ENCODE measurements at regions not wholly inside any gene's neighbourhood (a gene's known extent, or its start where the extent isn't known, plus 50 kb on each side); places are given as distances from the start of the nearest gene placed in this dataset.
"Not testable (repeated sequence)": the region's sequence is repeated elsewhere in the genome, so short reads cannot be mapped to it uniquely, and the experiment has no call there.

- Histone ChIP-seq H3K9ac (ENCODE audit: low read length) (no peak overlapping the region), H3K4me3 (ENCODE audit: low read depth, low read length) (no peak overlapping the region), H3K27me3 (ENCODE audit: control insufficient read depth, insufficient read depth, low read length) (no peaks in the 10 kb centered on the region), H3K36me3 (ENCODE audit: control insufficient read depth, insufficient read depth, low read length) (no peaks in the 10 kb centered on the region), H3K27ac (ENCODE audit: low read depth, low read length) (no peak overlapping the region), H3K9me3 (ENCODE audit: control insufficient read depth, insufficient read depth, low read depth, low read length) (no peaks in the 10 kb centered on the region), H3K4me1 (ENCODE audit: control insufficient read depth, insufficient read depth, low read length) (no peaks in the 10 kb centered on the region)
These were observed 154.5 kb upstream of the SATB1 start for GRCh38 chr3:18579661-18580060.

DNA sequence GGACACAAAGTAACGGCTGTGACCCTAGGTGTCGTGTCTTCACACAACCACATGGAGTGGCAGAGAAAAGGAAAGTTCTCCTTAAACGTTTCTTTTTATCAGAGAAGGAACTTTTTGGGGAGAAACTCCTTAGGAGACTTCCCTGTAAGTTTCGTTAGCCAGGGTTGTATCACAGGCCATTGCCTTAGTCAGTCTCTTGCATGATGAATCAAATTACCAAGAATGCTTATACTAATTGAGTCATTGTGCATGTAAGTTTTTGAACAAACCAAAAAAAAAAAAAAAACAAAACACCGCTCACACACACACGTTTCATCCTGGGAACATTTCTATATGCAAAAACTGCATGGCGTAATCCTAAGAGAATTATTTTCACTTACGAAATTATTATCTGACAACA is 150.4 kb upstream of the SATB1 start:
- no peaks in the 10 kb centered on the region for H3K36me3 ChIP-seq (ENCODE audit: control insufficient read depth, insufficient read depth, low read length)
- no peak overlapping the region for H3K4me3 ChIP-seq (ENCODE audit: low read depth, low read length)
- H3K27me3 ChIP-seq (ENCODE audit: control insufficient read depth, insufficient read depth, low read length): no peaks in the 10 kb centered on the region
- no peak overlapping the region for H3K9ac ChIP-seq (ENCODE audit: low read length)
- H3K9me3 ChIP-seq (ENCODE audit: control insufficient read depth, insufficient read depth, low read depth, low read length): no peaks in the 10 kb centered on the region
- no peak overlapping the region for H3K27ac ChIP-seq (ENCODE audit: low read depth, low read length)
- no peaks in the 10 kb centered on the region for H3K4me1 ChIP-seq (ENCODE audit: control insufficient read depth, insufficient read depth, low read length)

GRCh38 chr3:18572809-18573208 is 147.7 kb upstream of the SATB1 start:
- H3K4me3 ChIP-seq (ENCODE audit: low read depth, low read length): no peak overlapping the region
- H3K36me3 ChIP-seq (ENCODE audit: control insufficient read depth, insufficient read depth, low read length): no peaks in the 10 kb centered on the region
- H3K9me3 ChIP-seq (ENCODE audit: control insufficient read depth, insufficient read depth, low read depth, low read length): no peaks in the 10 kb centered on the region
- no peaks in the 10 kb centered on the region for H3K27me3 ChIP-seq (ENCODE audit: control insufficient read depth, insufficient read depth, low read length)
- 0 out of 2 replicates have a peak, but pooled peaks cover 3% of the 10 kb centered on the region for H3K4me1 ChIP-seq (ENCODE audit: control insufficient read depth, insufficient read depth, low read length)
- no peak overlapping the region for H3K9ac ChIP-seq (ENCODE audit: low read length)
- no peak overlapping the region for H3K27ac ChIP-seq (ENCODE audit: low read depth, low read length)

- peaks cover 10% of the 10 kb centered on the region; the same call in 1 of the 2 replicates for H3K4me1 ChIP-seq (ENCODE audit: control insufficient read depth, insufficient read depth, low read length)
- no peak overlapping the region for H3K9ac ChIP-seq (ENCODE audit: low read length)
- H3K36me3 ChIP-seq (ENCODE audit: control insufficient read depth, insufficient read depth, low read length): no peaks in the 10 kb centered on the region
- H3K4me3 ChIP-seq (ENCODE audit: low read depth, low read length): no peak overlapping the region
- no peaks in the 10 kb centered on the region for H3K9me3 ChIP-seq (ENCODE audit: control insufficient read depth, insufficient read depth, low read depth, low read length)
- H3K27me3 ChIP-seq (ENCODE audit: control insufficient read depth, insufficient read depth, low read length): no peaks in the 10 kb centered on the region
- H3K27ac ChIP-seq (ENCODE audit: low read depth, low read length): no peak overlapping the region
These were observed 142.2 kb upstream of the SATB1 start for GRCh38 chr3:18567293-18567692.

DNA sequence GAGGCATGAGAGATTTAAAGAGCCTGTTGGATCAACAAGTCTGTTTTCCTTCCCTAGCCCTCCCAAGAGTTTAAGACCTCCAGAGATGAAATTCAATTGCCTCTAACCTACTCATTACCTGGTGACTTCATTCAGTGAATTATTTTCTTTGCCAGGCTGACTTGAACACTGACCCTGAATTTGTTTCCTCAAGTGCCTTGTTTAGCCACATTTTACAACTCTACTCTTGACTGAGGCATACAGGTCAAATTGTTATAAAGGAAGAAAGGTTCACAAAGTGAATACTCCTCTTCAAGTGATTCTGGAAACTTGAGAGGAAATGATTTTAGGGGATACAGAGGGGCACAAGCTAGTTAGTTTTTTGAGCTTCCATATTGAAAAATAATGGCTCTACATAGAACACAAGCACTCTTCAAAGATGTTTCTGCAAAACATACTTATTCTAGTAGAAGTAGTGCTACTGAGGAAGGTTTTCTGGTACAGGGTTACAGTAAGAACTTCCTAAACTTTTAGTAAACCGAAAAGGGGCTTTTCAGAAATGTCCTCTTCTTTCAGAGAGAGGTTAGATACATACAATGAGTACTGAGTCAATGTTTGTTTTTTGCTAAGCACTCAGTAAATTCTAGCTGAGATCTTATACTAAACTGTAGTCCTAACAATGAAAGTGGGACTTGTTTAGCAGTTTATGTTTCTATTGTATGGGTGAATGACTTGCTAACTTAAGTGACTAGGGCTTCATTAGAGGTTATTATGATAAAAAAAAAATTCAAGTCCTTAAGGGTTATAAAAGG is 137.4 kb upstream of the SATB1 start:
- Histone ChIP-seq H3K9me3 (ENCODE audit: control insufficient read depth, insufficient read depth, low read depth, low read length) (no peaks in the 10 kb centered on the region), H3K4me1 (ENCODE audit: control insufficient read depth, insufficient read depth, low read length) (peaks cover 10% of the 10 kb centered on the region), H3K27me3 (ENCODE audit: control insufficient read depth, insufficient read depth, low read length) (no peaks in the 10 kb centered on the region), H3K4me3 (ENCODE audit: low read depth, low read length) (no peak overlapping the region), H3K27ac (ENCODE audit: low read depth, low read length) (no peak overlapping the region), H3K36me3 (ENCODE audit: control insufficient read depth, insufficient read depth, low read length) (no peaks in the 10 kb centered on the region), H3K9ac (ENCODE audit: low read length) (no peak overlapping the region)

DNA sequence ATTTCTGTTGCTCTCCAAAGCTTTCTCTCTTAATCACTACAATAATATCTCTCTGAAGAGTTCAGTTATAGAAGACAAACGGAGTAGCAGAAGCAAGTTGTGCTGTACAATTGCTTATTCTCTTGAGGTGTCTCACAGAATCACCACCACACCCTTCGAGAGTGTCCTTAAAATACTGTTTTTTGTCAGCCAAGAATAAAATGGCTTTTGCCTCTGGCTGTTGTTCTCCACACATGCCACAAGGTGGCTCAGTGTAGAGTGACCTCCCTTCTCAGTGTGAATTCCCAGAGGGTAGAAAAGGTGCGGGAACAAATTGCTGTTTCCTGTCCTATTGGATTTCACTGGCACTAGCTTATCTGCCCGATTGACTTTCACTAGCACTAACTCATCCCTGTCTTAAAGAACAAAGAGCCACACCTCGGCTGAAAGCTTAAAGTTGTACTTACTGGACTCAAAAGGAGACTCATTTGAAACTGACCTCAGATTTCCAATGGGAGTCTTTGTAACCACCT is 134.2 kb upstream of the SATB1 start:
- Histone ChIP-seq H3K9me3 (ENCODE audit: control insufficient read depth, insufficient read depth, low read depth, low read length) (no peaks in the 10 kb centered on the region), H3K27ac (ENCODE audit: low read depth, low read length) (no peak overlapping the region), H3K4me1 (ENCODE audit: control insufficient read depth, insufficient read depth, low read length) (peaks cover 5% of the 10 kb centered on the region; the same call in 1 of the 2 replicates), H3K36me3 (ENCODE audit: control insufficient read depth, insufficient read depth, low read length) (no peaks in the 10 kb centered on the region), H3K27me3 (ENCODE audit: control insufficient read depth, insufficient read depth, low read length) (no peaks in the 10 kb centered on the region), H3K9ac (ENCODE audit: low read length) (no peak overlapping the region), H3K4me3 (ENCODE audit: low read depth, low read length) (no peak overlapping the region)

DNA sequence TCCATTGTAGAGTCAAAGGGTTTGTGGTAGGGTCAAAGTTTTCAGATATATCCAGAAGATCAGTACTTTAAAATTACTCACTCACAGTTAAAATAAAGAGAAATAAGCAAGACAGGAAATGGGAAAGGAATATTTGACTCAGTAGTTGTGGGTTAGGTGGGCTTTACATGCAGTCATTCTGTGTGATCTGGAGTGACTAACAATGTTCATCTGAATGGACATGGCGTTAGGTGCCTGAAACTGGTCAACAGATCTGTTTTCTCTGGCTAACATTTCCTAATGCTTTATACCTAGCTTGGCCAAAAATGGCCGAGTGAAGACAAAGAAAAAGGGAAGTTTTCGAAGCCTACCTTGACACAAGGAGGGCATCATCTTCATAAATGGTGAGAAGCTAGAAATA is 133.4 kb upstream of the SATB1 start:
- H3K36me3 ChIP-seq (ENCODE audit: control insufficient read depth, insufficient read depth, low read length): no peaks in the 10 kb centered on the region
- H3K27me3 ChIP-seq (ENCODE audit: control insufficient read depth, insufficient read depth, low read length): no peaks in the 10 kb centered on the region
- no peak overlapping the region for H3K4me3 ChIP-seq (ENCODE audit: low read depth, low read length)
- H3K9ac ChIP-seq (ENCODE audit: low read length): no peak overlapping the region
- no peaks in the 10 kb centered on the region for H3K9me3 ChIP-seq (ENCODE audit: control insufficient read depth, insufficient read depth, low read depth, low read length)
- H3K4me1 ChIP-seq (ENCODE audit: control insufficient read depth, insufficient read depth, low read length): peaks cover 5% of the 10 kb centered on the region; the same call in 1 of the 2 replicates
- H3K27ac ChIP-seq (ENCODE audit: low read depth, low read length): no peak overlapping the region

DNA sequence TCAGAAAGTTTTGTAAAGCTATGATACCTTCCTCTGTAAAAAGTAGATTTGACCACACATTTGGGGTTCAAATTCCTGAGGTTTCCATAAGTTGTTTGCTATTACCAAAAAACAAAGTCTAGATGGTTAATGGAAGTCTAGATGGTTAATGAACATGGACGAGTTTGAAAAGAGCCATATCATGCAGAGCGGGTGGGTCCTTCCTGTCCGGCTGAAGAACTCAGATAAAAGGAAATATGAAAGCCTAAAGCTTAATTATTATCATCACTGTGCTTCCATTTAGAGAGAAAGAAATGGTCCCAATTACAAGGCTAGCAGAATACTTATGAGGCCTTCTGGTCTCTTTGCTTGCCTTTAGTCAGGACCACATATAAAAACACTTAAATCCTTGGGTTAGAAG is 132.1 kb upstream of the SATB1 start:
- peaks cover 5% of the 10 kb centered on the region; the same call in 1 of the 2 replicates for H3K4me1 ChIP-seq (ENCODE audit: control insufficient read depth, insufficient read depth, low read length)
- H3K27ac ChIP-seq (ENCODE audit: low read depth, low read length): no peak overlapping the region
- H3K9me3 ChIP-seq (ENCODE audit: control insufficient read depth, insufficient read depth, low read depth, low read length): no peaks in the 10 kb centered on the region
- no peaks in the 10 kb centered on the region for H3K36me3 ChIP-seq (ENCODE audit: control insufficient read depth, insufficient read depth, low read length)
- H3K4me3 ChIP-seq (ENCODE audit: low read depth, low read length): no peak overlapping the region
- no peak overlapping the region for H3K9ac ChIP-seq (ENCODE audit: low read length)
- no peaks in the 10 kb centered on the region for H3K27me3 ChIP-seq (ENCODE audit: control insufficient read depth, insufficient read depth, low read length)

- Histone ChIP-seq H3K4me3 (ENCODE audit: low read depth, low read length) (no peak overlapping the region), H3K9ac (ENCODE audit: low read length) (no peak overlapping the region), H3K36me3 (ENCODE audit: control insufficient read depth, insufficient read depth, low read length) (no peaks in the 10 kb centered on the region), H3K27me3 (ENCODE audit: control insufficient read depth, insufficient read depth, low read length) (no peaks in the 10 kb centered on the region), H3K9me3 (ENCODE audit: control insufficient read depth, insufficient read depth, low read depth, low read length) (no peaks in the 10 kb centered on the region), H3K27ac (ENCODE audit: low read depth, low read length) (no peak overlapping the region), H3K4me1 (ENCODE audit: control insufficient read depth, insufficient read depth, low read length) (peaks cover 5% of the 10 kb centered on the region; the same call in 1 of the 2 replicates)
These were observed 131.5 kb upstream of the SATB1 start for GRCh38 chr3:18556503-18557135.

- Histone ChIP-seq H3K9me3 (ENCODE audit: control insufficient read depth, insufficient read depth, low read depth, low read length) (no peaks in the 10 kb centered on the region), H3K27me3 (ENCODE audit: control insufficient read depth, insufficient read depth, low read length) (no peaks in the 10 kb centered on the region), H3K4me3 (ENCODE audit: low read depth, low read length) (no peak overlapping the region), H3K27ac (ENCODE audit: low read depth, low read length) (no peak overlapping the region), H3K36me3 (ENCODE audit: control insufficient read depth, insufficient read depth, low read length) (no peaks in the 10 kb centered on the region), H3K4me1 (ENCODE audit: control insufficient read depth, insufficient read depth, low read length) (peaks cover 5% of the 10 kb centered on the region; the same call in 1 of the 2 replicates), H3K9ac (ENCODE audit: low read length) (no peak overlapping the region)
These were observed 130.9 kb upstream of the SATB1 start for GRCh38 chr3:18556001-18556408.

DNA sequence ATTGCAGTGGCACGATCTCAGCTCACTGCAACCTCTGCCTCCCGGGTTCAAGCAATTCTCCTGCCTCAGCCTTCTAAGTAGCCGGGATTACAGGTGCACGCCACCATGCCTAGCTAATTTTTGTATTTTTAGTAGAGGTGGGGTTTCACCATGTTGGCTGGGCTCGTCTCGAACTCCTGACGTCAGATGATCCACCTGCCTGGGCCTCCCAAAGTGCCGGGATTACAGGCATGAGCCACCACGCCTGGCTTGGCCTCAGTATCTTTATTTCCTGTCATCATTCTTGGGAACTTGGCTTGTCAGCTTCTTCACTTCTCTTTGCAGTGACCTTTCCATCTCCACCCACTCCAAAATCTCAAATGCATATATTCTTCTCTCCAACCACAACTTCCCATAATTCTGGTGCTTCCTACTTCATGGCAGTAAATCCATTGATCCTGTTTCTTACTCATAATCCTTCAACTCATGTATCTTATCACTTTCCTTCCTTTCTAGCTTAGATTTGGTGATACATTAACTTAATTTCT is 127.5 kb upstream of the SATB1 start:
- not testable (repeated sequence) for H3K9me3 ChIP-seq (ENCODE audit: control insufficient read depth, insufficient read depth, low read depth, low read length); H3K4me3 ChIP-seq (ENCODE audit: low read depth, low read length); H3K4me1 ChIP-seq (ENCODE audit: control insufficient read depth, insufficient read depth, low read length); H3K36me3 ChIP-seq (ENCODE audit: control insufficient read depth, insufficient read depth, low read length); H3K27ac ChIP-seq (ENCODE audit: low read depth, low read length); H3K27me3 ChIP-seq (ENCODE audit: control insufficient read depth, insufficient read depth, low read length); H3K9ac ChIP-seq (ENCODE audit: low read length)

Measured in HUES6 (cell line).